Esophagus squamous epithelium (tissue), 5 donors: ENCODE measurements at regions not wholly inside any gene's neighbourhood (a gene's known extent, or its start where the extent isn't known, plus 50 kb on each side); places are given as distances from the start of the nearest gene placed in this dataset.
A peak's percentile ranks its signal among the peaks of the same experiment; 100 is the strongest.

ENCODE experiments used
- DNase-seq: peaks from one replicate; lab custom pipeline; 2025; lab: John Stamatoyannopoulos, UW
- H3K27ac ChIP-seq, 4 donors: fragments of 200-600 bp; sonication (generic); one replicate each; pipeline ENCODE4 v1.5.1; 2016 to 2019; ENCODE audit warnings: mild to moderate bottlenecking in 1 of 4
- H3K27me3 ChIP-seq, 4 donors: fragments of 200-600 bp; sonication (generic); 1 replicate in 3 of 4; 2 replicates in 1 of 4; pipeline versions ENCODE4 v1.5.1 to v1.6.0; 2017 to 2021; ENCODE audit warnings: antibody characterized with exemption in 1 of 4
- H3K36me3 ChIP-seq, 3 donors: fragments of 200-600 bp; sonication (generic); one replicate each; pipeline ENCODE4 v1.5.1; 2016 to 2019
- H3K4me1 ChIP-seq, 3 donors: fragments of 200-600 bp; sonication (generic); one replicate each; pipeline ENCODE4 v1.5.1; 2017 to 2019
- H3K4me3 ChIP-seq, 4 donors: fragments of 200-600 bp; sonication (generic); 1 replicate in 3 of 4; 2 replicates in 1 of 4; pipeline ENCODE4 v1.5.1; 2016 to 2019; ENCODE audit warnings: mild to moderate bottlenecking in 2 of 4, moderate library complexity in 1 of 4
- H3K9me3 ChIP-seq, 3 donors: fragments of 200-600 bp; sonication (generic); one replicate each; pipeline ENCODE4 v1.5.1; 2016 to 2019
- POLR2A ChIP-seq, 4 donors: fragments of 450-650 bp; IDR thresholded peaks; one replicate each; pipeline ENCODE4 v1.6.1; 2017; ENCODE audit warnings: antibody characterized with exemption in 4 of 4, mild to moderate bottlenecking in 4 of 4, moderate library complexity in 3 of 4
- WGBS, 2 donors: methylation state at CpG; one replicate each; pipeline ENCODE4 v1.1.5; 2018; 5-methylcytosine and 5-hydroxymethylcytosine counted together
- intact Hi-C: fragments of 100-400 bp; cut with DNase I; formaldehyde crosslinking; loops from one replicate; pipeline ENCODE4 v1.15.0; 2022
- TF ChIP-seq, protein P1 (sequence below), 6 experiments: fragments of 450-650 bp in 4 of 6; fragments of 200-600 bp in 2 of 6; sonication (generic) in 2 of 6; IDR thresholded peaks; one replicate each; pipeline ENCODE4 v1.5.1; 2016 to 2019; ENCODE audit warnings: antibody characterized with exemption in 6 of 6, mild to moderate bottlenecking in 4 of 6, moderate library complexity in 4 of 6
- donor health status: DM: yes; HTN: yes; CAD: no.

DNA sequence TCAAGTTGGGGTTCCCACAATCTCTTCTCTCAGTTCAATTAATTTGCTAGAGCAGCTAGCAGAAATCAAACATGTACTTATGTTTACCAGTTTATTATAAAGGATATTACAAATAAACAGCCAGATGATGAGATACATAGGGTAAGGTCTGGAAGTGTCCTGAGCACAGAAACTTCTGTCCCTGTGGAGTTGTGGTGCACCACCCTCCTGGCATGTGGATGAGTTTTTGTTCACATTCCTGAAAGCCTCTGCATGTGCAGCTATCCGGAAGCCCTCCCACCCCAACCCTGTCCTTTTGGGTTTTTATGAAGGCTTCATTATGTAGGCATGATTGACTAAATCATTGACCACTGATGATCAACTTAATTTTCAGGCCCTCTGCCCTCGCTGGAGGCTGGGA lies 791.2 kb upstream of the ZNF608 start:
- 81 to 83% methylated on average over 2 of the region's 2 CpGs for WGBS, 2 donors
- Histone ChIP-seq H3K36me3 (no peaks in the 10 kb centered on the region), H3K4me1 (peaks cover 0 to 8% (median 0%) of the 10 kb centered on the region in 3 donors), H3K4me3 (no peak overlapping the region), H3K27me3 (no peaks in the 10 kb centered on the region), H3K27ac (no peak overlapping the region), H3K9me3 (peaks cover 0 to 16% (median 9%) of the 10 kb centered on the region in 3 donors)
- no peak for TF ChIP-seq POLR2A (IDR thresholded peaks at IDR 0.05)
- TF ChIP-seq, protein P1, sequence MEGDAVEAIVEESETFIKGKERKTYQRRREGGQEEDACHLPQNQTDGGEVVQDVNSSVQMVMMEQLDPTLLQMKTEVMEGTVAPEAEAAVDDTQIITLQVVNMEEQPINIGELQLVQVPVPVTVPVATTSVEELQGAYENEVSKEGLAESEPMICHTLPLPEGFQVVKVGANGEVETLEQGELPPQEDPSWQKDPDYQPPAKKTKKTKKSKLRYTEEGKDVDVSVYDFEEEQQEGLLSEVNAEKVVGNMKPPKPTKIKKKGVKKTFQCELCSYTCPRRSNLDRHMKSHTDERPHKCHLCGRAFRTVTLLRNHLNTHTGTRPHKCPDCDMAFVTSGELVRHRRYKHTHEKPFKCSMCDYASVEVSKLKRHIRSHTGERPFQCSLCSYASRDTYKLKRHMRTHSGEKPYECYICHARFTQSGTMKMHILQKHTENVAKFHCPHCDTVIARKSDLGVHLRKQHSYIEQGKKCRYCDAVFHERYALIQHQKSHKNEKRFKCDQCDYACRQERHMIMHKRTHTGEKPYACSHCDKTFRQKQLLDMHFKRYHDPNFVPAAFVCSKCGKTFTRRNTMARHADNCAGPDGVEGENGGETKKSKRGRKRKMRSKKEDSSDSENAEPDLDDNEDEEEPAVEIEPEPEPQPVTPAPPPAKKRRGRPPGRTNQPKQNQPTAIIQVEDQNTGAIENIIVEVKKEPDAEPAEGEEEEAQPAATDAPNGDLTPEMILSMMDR (IDR thresholded peaks at IDR 0.05): no peak
- no peak for DNase-seq
- intact Hi-C loops: no loop called here

DNA sequence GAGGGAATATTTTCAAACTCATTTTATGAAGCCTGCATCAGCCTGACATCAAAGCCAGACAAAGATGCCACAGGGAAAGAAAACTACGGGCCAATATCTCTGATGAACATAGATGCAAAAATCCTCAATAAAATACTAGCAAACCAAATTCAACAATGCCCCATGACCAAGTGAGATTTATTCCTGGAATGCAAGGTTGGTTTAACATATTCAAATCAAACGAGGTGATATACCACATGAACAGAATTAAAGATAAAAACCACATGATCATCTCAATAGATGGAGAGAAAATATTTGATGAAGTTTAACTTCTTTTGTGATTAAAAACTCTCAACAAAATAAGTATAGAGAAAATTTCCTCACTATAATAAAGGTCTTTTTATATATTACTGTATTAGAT lies 792.0 kb upstream of the ZNF608 start:
- DNase-seq: no peak
- Histone ChIP-seq H3K4me1 (peaks cover 0 to 8% (median 0%) of the 10 kb centered on the region in 3 donors), H3K27ac (no peak overlapping the region), H3K36me3 (no peaks in the 10 kb centered on the region), H3K9me3 (peaks cover 0 to 16% (median 9%) of the 10 kb centered on the region in 3 donors), H3K27me3 (no peaks in the 10 kb centered on the region), H3K4me3 (no peak overlapping the region)
- no peak for TF ChIP-seq POLR2A (IDR thresholded peaks at IDR 0.05)
- TF ChIP-seq, protein P1 (IDR thresholded peaks at IDR 0.05): no peak
- intact Hi-C loops: no loop called here
- 78 to 82% methylated on average over 2 of the region's 2 CpGs for WGBS, 2 donors

DNA sequence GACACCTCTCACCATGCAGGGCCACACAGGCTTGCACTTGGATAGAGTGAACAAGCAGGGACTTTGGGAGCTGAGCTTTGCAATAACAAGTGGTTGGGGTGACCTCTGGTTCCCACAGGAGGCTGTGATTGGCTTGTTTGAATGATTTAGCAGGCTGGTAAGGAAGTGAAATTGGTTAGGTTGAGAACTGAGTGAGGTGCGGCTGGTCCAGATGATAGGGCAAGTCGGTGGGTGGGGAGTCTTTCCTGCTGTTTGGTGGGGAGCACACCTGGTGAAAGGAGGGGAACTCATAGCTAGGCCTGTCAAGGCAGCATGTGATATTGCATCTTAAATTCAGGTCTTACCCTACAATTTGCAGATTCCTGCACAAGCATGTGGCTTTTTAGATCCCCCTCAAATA lies 794.6 kb upstream of the ZNF608 start:
- Histone ChIP-seq H3K27me3 (no peaks in the 10 kb centered on the region), H3K27ac (no peak overlapping the region), H3K36me3 (no peaks in the 10 kb centered on the region), H3K9me3 (peaks cover 0 to 16% (median 9%) of the 10 kb centered on the region in 3 donors), H3K4me3 (no peak overlapping the region), H3K4me1 (peaks cover 0 to 7% (median 0%) of the 10 kb centered on the region in 3 donors)
- WGBS, 2 donors: 71 to 94% methylated on average over 2 of the region's 2 CpGs
- intact Hi-C loops: no loop called here
- DNase-seq: no peak
- no peak for TF ChIP-seq POLR2A (IDR thresholded peaks at IDR 0.05)
- TF ChIP-seq, protein P1 (IDR thresholded peaks at IDR 0.05): no peak

DNA sequence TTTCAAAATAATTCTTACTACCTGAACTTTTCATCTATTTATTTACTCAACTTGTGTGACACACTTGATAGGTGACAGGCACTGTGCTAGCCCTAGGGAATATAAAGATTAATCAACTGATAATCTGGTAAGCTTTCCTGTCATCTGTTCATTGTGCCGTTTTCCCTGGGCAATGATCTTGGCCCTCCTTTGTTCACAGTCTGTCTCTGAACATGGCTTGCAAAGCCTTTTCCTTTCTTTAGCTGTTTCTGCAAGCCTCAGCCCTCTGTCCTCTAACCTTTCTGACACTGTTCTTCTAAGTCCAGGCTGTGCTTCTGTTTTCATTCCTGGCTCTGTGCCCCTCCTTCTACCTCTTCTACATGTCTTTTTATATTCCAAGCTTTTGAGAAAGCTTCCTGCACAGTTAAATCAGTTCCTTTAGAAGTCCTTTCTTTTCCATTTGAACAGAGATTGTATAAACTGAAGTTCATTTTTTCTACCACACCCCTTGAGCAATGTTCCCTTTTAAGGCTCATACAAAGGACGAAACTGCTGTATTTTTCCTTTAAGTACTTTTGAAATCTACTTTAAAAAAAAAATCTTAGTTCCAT lies 803.0 kb upstream of the ZNF608 start:
- Histone ChIP-seq H3K4me1 (peaks cover 4 to 16% (median 5%) of the 10 kb centered on the region in 3 donors), H3K27me3 (no peaks in the 10 kb centered on the region), H3K36me3 (no peaks in the 10 kb centered on the region), H3K4me3 (no peak overlapping the region), H3K9me3 (no peaks in the 10 kb centered on the region), H3K27ac (peak overlapping the region in 2 of 4 donors; percentile 30 to 48)
- intact Hi-C loops: no loop called here
- DNase-seq: no peak
- WGBS, 2 donors: 13% methylated on average over 2 of the region's 2 CpGs
- TF ChIP-seq, protein P1 (IDR thresholded peaks at IDR 0.05): no peak
- TF ChIP-seq POLR2A (IDR thresholded peaks at IDR 0.05): no peak

DNA sequence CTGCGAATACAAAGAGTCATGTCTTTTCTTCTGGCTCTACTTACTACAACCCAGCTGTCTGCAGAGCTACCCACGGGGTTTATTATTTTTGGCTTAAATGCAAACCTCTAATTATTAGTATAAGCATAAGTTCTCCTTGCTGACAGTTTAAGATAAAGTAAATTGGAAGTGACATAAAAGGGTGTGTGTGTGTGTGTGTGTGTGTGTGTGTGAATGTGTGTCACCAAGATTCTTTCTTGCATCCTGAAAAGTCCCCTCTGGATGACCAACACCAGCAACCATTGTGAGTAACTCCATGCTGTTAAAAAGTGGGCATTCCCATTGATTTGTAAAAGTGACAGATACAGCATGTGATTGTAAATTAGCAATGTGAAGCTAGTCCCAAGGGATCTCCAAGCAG lies 803.8 kb upstream of the ZNF608 start:
- 3 to 16% methylated on average over 2 of the region's 2 CpGs for WGBS, 2 donors
- Histone ChIP-seq H3K27ac (no peak overlapping the region), H3K27me3 (no peaks in the 10 kb centered on the region), H3K4me3 (no peak overlapping the region), H3K4me1 (peaks cover 4 to 16% (median 5%) of the 10 kb centered on the region in 3 donors), H3K9me3 (no peaks in the 10 kb centered on the region), H3K36me3 (no peaks in the 10 kb centered on the region)
- TF ChIP-seq, protein P1 (IDR thresholded peaks at IDR 0.05): no peak
- TF ChIP-seq POLR2A (IDR thresholded peaks at IDR 0.05): no peak
- intact Hi-C loops: no loop called here
- DNase-seq: no peak
